ENCODE measurements at regions not wholly inside any gene's neighbourhood (a gene's known extent, or its start where the extent isn't known, plus 50 kb on each side); places are given as distances from the start of the nearest gene placed in this dataset.

GRCh38 chr13:44272692-44273091 lies 100.9 kb upstream of the SERP2 start:
- no peak for TF ChIP-seq EZH2phosphoT487 (IDR thresholded peaks at IDR 0.05; ENCODE audit: insufficient read depth, low read depth)
- TF ChIP-seq EZH2 (IDR thresholded peaks at IDR 0.05; ENCODE audit: insufficient read depth, poor library complexity, severe bottlenecking), result no peak

Measured in GM23248 (cell line).